ENCODE measurements at regions not wholly inside any gene's neighbourhood (a gene's known extent, or its start where the extent isn't known, plus 50 kb on each side); places are given as distances from the start of the nearest gene placed in this dataset.

- Histone ChIP-seq H2BK5ac (ENCODE audit: low read length) (no peak overlapping the region), H4K8ac (ENCODE audit: low read depth, low read length) (no peak overlapping the region), H2BK15ac (ENCODE audit: low read length) (no peak overlapping the region), H4K91ac (ENCODE audit: low read depth, low read length, poor library complexity) (no peak overlapping the region), H3K4me2 (ENCODE audit: insufficient read depth, low read length, poor library complexity, severe bottlenecking) (no peak overlapping the region), H2AK5ac (ENCODE audit: low read depth, low read length) (no peak overlapping the region), H2BK12ac (ENCODE audit: low read length) (no peak overlapping the region), H3K23ac (ENCODE audit: low read depth, low read length, poor library complexity) (no peak overlapping the region), H2AFZ (ENCODE audit: low read length) (no peak overlapping the region), H3K9ac (ENCODE audit: low read depth, low read length, poor library complexity) (no peak overlapping the region), H3K36me3 (replicated peaks in 1 of 2; ENCODE audit: control insufficient read depth in 2 of 2, insufficient read depth in 2 of 2, low read length in 2 of 2) (no peaks in the 10 kb centered on the region), H3K4ac (ENCODE audit: low read length) (no peak overlapping the region), H3K27ac (replicated peaks; ENCODE audit: low read length) (no peak overlapping the region), H3K4me1 (ENCODE audit: control insufficient read depth in 2 of 2, insufficient read depth in 1 of 2, low read depth in 1 of 2, low read length in 2 of 2) (no peaks in the 10 kb centered on the region), H3K18ac (ENCODE audit: low read length) (no peak overlapping the region), H3K27me3 (ENCODE audit: control insufficient read depth in 3 of 3, insufficient read depth in 3 of 3, low read depth in 1 of 3, low read length in 3 of 3) (peaks cover 0 to 5% (median 0%) of the 10 kb centered on the region in 3 experiments), H3K9me3 (replicated peaks in 1 of 2; ENCODE audit: control insufficient read depth in 2 of 2, insufficient read depth in 1 of 2, low read depth in 1 of 2, low read length in 2 of 2) (no peaks in the 10 kb centered on the region), H3K4me3 (ENCODE audit: low read length in 2 of 2) (no peak overlapping the region), H3K14ac (ENCODE audit: low read length) (no peak overlapping the region), H3K79me1 (ENCODE audit: low read depth, low read length) (no peaks in the 10 kb centered on the region), H2BK120ac (ENCODE audit: low read depth, low read length) (no peak overlapping the region)
- no peak for DNase-seq (ENCODE audit: low spot score)
- WGBS, 2 donors (ENCODE audit: extremely low coverage in 2 of 2, insufficient read length in 2 of 2, insufficient replicate concordance in 1 of 2): no CpG with 5 or more reads among the region's 1 CpG
Measured at GRCh38 chr5:116880601-116881000, 306.0 kb upstream of the SEMA6A start.

DNA sequence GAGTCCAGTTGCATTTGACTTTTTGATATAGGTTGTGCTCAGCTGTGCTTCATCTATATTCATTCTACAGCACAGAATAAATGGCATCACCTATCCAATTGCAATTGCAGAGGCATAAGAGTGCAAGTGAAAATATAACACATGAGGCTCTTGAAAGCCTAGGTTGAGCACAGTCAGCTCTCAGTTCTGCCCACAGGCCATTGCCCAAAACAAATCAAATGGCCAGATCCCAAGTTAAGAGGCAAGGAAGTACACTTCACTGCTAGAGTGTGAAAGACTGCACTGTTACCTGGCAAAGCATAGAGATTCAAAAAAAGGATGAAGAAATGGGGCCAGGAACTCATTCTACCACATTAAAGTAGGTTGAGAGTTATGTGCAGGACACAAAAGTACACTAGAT, 305.5 kb upstream of the SEMA6A start:
- no peak for DNase-seq (ENCODE audit: low spot score)
- no peak overlapping the region for H3K9ac ChIP-seq (ENCODE audit: low read depth, low read length, poor library complexity)

DNA sequence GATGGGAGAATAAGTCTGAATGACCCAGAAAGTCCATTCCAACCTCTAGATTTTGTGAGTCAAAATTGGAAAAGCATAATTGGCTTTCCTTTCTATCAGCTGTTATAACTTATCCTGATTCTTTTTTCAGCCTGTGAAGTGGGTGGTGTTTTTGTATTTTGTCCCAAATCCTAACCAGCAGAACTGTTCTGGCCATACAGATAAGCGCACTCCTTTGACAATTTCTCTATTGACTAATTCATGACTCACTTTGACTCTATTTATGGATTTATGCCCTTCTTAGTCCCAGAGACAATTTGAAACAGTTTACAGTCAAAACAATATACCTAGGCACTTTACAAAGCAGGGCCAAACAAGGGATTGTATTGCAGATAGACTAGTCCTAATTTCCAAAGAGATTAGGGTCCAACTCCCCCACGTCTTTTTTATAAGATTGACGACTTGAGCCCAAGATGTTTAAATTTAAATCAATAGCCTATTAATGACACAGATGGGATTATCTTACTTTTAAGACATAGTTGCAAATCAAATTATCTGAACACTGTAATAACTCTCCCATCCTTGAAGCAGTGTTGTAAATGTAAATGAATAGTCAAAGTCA, 301.7 kb upstream of the SEMA6A start:
- no CpG with 5 or more reads among the region's 3 CpGs for WGBS, 2 donors (ENCODE audit: extremely low coverage in 2 of 2, insufficient read length in 2 of 2, insufficient replicate concordance in 1 of 2)
- no peak overlapping the region for H2AK5ac ChIP-seq (ENCODE audit: low read depth, low read length)
- H3K4ac ChIP-seq (ENCODE audit: low read length): no peak overlapping the region
- no peak overlapping the region for H2BK15ac ChIP-seq (ENCODE audit: low read length)
- no peak overlapping the region for H3K9ac ChIP-seq (ENCODE audit: low read depth, low read length, poor library complexity)
- no peak for DNase-seq (ENCODE audit: low spot score)
- no peak overlapping the region for H3K4me2 ChIP-seq (ENCODE audit: insufficient read depth, low read length, poor library complexity, severe bottlenecking)
- no peaks in the 10 kb centered on the region for H3K36me3 ChIP-seq (replicated peaks in 1 of 2; ENCODE audit: control insufficient read depth in 2 of 2, insufficient read depth in 2 of 2, low read length in 2 of 2)
- peaks cover 0 to 3% (median 0%) of the 10 kb centered on the region in 3 experiments for H3K27me3 ChIP-seq (ENCODE audit: control insufficient read depth in 3 of 3, insufficient read depth in 3 of 3, low read depth in 1 of 3, low read length in 3 of 3)
- H3K4me3 ChIP-seq (ENCODE audit: low read length in 2 of 2): no peak overlapping the region
- no peaks in the 10 kb centered on the region for H3K79me1 ChIP-seq (ENCODE audit: low read depth, low read length)
- H3K14ac ChIP-seq (ENCODE audit: low read length): no peak overlapping the region
- H3K23ac ChIP-seq (ENCODE audit: low read depth, low read length, poor library complexity): no peak overlapping the region
- no peaks in the 10 kb centered on the region for H3K9me3 ChIP-seq (replicated peaks in 1 of 2; ENCODE audit: control insufficient read depth in 2 of 2, insufficient read depth in 1 of 2, low read depth in 1 of 2, low read length in 2 of 2)
- no peak overlapping the region for H2BK120ac ChIP-seq (ENCODE audit: low read depth, low read length)
- H3K18ac ChIP-seq (ENCODE audit: low read length): no peak overlapping the region
- H2BK12ac ChIP-seq (ENCODE audit: low read length): no peak overlapping the region
- H2AFZ ChIP-seq (ENCODE audit: low read length): no peak overlapping the region
- no peak overlapping the region for H3K27ac ChIP-seq (replicated peaks; ENCODE audit: low read length)
- no peak overlapping the region for H2BK5ac ChIP-seq (ENCODE audit: low read length)
- no peaks in the 10 kb centered on the region for H3K4me1 ChIP-seq (ENCODE audit: control insufficient read depth in 2 of 2, insufficient read depth in 1 of 2, low read depth in 1 of 2, low read length in 2 of 2)
- no peak overlapping the region for H4K8ac ChIP-seq (ENCODE audit: low read depth, low read length)
- H4K91ac ChIP-seq (ENCODE audit: low read depth, low read length, poor library complexity): no peak overlapping the region

More for the DNA sequence above, 305.5 kb upstream of the SEMA6A start:
- Histone ChIP-seq H4K8ac (ENCODE audit: low read depth, low read length) (no peak overlapping the region), H3K4me3 (ENCODE audit: low read length in 2 of 2) (no peak overlapping the region), H2AFZ (ENCODE audit: low read length) (no peak overlapping the region), H3K79me1 (ENCODE audit: low read depth, low read length) (no peaks in the 10 kb centered on the region), H3K18ac (ENCODE audit: low read length) (no peak overlapping the region), H3K4ac (ENCODE audit: low read length) (no peak overlapping the region), H2AK5ac (ENCODE audit: low read depth, low read length) (no peak overlapping the region), H3K4me2 (ENCODE audit: insufficient read depth, low read length, poor library complexity, severe bottlenecking) (no peak overlapping the region), H3K4me1 (ENCODE audit: control insufficient read depth in 2 of 2, insufficient read depth in 1 of 2, low read depth in 1 of 2, low read length in 2 of 2) (no peaks in the 10 kb centered on the region), H2BK12ac (ENCODE audit: low read length) (no peak overlapping the region), H2BK120ac (ENCODE audit: low read depth, low read length) (no peak overlapping the region), H3K27me3 (ENCODE audit: control insufficient read depth in 3 of 3, insufficient read depth in 3 of 3, low read depth in 1 of 3, low read length in 3 of 3) (peaks cover 0 to 5% (median 0%) of the 10 kb centered on the region in 3 experiments), H2BK15ac (ENCODE audit: low read length) (no peak overlapping the region), H3K9me3 (replicated peaks in 1 of 2; ENCODE audit: control insufficient read depth in 2 of 2, insufficient read depth in 1 of 2, low read depth in 1 of 2, low read length in 2 of 2) (no peaks in the 10 kb centered on the region), H3K27ac (replicated peaks; ENCODE audit: low read length) (no peak overlapping the region), H2BK5ac (ENCODE audit: low read length) (no peak overlapping the region), H3K36me3 (replicated peaks in 1 of 2; ENCODE audit: control insufficient read depth in 2 of 2, insufficient read depth in 2 of 2, low read length in 2 of 2) (no peaks in the 10 kb centered on the region), H4K91ac (ENCODE audit: low read depth, low read length, poor library complexity) (no peak overlapping the region), H3K14ac (ENCODE audit: low read length) (no peak overlapping the region), H3K23ac (ENCODE audit: low read depth, low read length, poor library complexity) (no peak overlapping the region)

DNA sequence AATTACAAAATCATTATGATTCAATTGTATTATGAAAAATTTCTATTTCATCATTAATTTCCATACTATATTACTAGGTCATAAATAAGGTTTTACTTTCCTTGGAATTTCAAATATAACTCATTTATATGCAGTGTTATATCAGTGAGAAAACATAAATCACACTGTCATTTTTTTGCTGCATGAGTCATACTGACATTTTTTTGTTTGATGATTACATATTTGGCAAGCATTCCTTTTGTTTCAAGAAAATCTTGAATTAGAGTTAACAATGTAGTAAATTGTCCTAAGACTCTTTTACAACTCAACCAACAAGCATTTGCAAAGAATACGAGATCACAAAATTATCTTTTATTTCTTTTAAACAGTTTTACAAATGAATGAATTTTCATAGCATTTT, 298.4 kb upstream of the SEMA6A start:
- Histone ChIP-seq H3K4me3 (ENCODE audit: low read length in 2 of 2) (no peak overlapping the region), H3K18ac (ENCODE audit: low read length) (no peak overlapping the region), H3K23ac (ENCODE audit: low read depth, low read length, poor library complexity) (no peak overlapping the region), H2BK15ac (ENCODE audit: low read length) (no peak overlapping the region), H3K4me2 (ENCODE audit: insufficient read depth, low read length, poor library complexity, severe bottlenecking) (no peak overlapping the region), H2BK5ac (ENCODE audit: low read length) (no peak overlapping the region), H4K91ac (ENCODE audit: low read depth, low read length, poor library complexity) (no peak overlapping the region), H3K27ac (replicated peaks; ENCODE audit: low read length) (no peak overlapping the region), H2AFZ (ENCODE audit: low read length) (no peak overlapping the region), H4K8ac (ENCODE audit: low read depth, low read length) (no peak overlapping the region), H2AK5ac (ENCODE audit: low read depth, low read length) (no peak overlapping the region), H3K27me3 (ENCODE audit: control insufficient read depth in 3 of 3, insufficient read depth in 3 of 3, low read depth in 1 of 3, low read length in 3 of 3) (no peaks in the 10 kb centered on the region), H3K9me3 (replicated peaks in 1 of 2; ENCODE audit: control insufficient read depth in 2 of 2, insufficient read depth in 1 of 2, low read depth in 1 of 2, low read length in 2 of 2) (peaks cover 0 to 7% of the 10 kb centered on the region in 2 donors), H2BK120ac (ENCODE audit: low read depth, low read length) (no peak overlapping the region), H3K9ac (ENCODE audit: low read depth, low read length, poor library complexity) (no peak overlapping the region), H3K4me1 (ENCODE audit: control insufficient read depth in 2 of 2, insufficient read depth in 1 of 2, low read depth in 1 of 2, low read length in 2 of 2) (no peaks in the 10 kb centered on the region), H3K36me3 (replicated peaks in 1 of 2; ENCODE audit: control insufficient read depth in 2 of 2, insufficient read depth in 2 of 2, low read length in 2 of 2) (no peaks in the 10 kb centered on the region), H3K14ac (ENCODE audit: low read length) (no peak overlapping the region), H2BK12ac (ENCODE audit: low read length) (no peak overlapping the region), H3K4ac (ENCODE audit: low read length) (no peak overlapping the region), H3K79me1 (ENCODE audit: low read depth, low read length) (no peaks in the 10 kb centered on the region)
- DNase-seq (ENCODE audit: low spot score): no peak
- no CpG with 5 or more reads among the region's 1 CpG for WGBS, 2 donors (ENCODE audit: extremely low coverage in 2 of 2, insufficient read length in 2 of 2, insufficient replicate concordance in 1 of 2)

Measured in neuronal stem cell (in vitro differentiated cells).